ENCODE measurements at regions not wholly inside any gene's neighbourhood (a gene's known extent, or its start where the extent isn't known, plus 50 kb on each side); places are given as distances from the start of the nearest gene placed in this dataset.

DNA sequence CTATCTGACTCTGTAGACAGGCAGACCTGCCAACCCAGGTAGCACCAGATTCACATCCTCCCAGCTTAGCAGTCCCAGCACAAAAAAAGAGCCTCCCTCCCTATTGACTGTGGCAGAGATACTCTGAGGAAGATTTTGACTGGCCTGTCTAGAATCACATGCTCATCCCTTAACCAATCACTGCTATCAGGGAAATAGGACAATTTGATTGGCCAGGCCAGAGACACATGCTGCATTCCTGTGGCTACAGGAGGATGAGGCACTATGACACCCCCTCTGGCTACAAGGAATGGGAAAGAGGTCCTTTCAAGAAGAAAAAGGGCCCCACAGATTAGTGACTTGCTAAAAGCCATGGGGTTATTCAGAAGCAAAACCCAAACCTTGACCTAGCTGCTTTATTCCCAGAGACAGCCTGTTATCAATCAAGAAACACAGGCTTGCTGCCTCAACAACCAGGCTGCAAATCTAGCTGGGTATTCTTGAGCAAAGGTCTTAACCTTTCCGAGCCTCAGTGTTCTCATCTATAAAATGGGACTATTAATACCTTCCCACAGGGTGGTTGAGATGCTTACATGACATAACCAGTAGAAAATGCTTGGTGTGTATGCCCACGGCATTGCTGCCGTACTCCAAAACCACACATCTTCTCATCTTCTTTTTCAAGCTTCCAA, 147.6 kb downstream of the BCOR start:
- TF ChIP-seq, protein P1, sequence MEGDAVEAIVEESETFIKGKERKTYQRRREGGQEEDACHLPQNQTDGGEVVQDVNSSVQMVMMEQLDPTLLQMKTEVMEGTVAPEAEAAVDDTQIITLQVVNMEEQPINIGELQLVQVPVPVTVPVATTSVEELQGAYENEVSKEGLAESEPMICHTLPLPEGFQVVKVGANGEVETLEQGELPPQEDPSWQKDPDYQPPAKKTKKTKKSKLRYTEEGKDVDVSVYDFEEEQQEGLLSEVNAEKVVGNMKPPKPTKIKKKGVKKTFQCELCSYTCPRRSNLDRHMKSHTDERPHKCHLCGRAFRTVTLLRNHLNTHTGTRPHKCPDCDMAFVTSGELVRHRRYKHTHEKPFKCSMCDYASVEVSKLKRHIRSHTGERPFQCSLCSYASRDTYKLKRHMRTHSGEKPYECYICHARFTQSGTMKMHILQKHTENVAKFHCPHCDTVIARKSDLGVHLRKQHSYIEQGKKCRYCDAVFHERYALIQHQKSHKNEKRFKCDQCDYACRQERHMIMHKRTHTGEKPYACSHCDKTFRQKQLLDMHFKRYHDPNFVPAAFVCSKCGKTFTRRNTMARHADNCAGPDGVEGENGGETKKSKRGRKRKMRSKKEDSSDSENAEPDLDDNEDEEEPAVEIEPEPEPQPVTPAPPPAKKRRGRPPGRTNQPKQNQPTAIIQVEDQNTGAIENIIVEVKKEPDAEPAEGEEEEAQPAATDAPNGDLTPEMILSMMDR (IDR thresholded peaks at IDR 0.05): no peak
- no peak for TF ChIP-seq POLR2A (IDR thresholded peaks at IDR 0.05)
- TF ChIP-seq POLR2AphosphoS5 (IDR thresholded peaks at IDR 0.05): no peak
- no peak for TF ChIP-seq EP300 (IDR thresholded peaks at IDR 0.05)
